Endothelial cell (in vitro differentiated cells): ENCODE measurements at regions not wholly inside any gene's neighbourhood (a gene's known extent, or its start where the extent isn't known, plus 50 kb on each side); places are given as distances from the start of the nearest gene placed in this dataset.
A peak's percentile ranks its signal among the peaks of the same experiment; 100 is the strongest.
"Not testable (repeated sequence)": the region's sequence is repeated elsewhere in the genome, so short reads cannot be mapped to it uniquely, and the experiment has no call there.

Experiments used
- DNase-seq: peaks from one replicate; pipeline ENCODE4 v3.0.0; 2021; ENCODE audit warnings: low spot score
- H3K27ac Mint-ChIP-seq: one replicate; pipeline ENCODE4 v1.8.0; 2021; ENCODE audit warnings: mixed read lengths, inconsistent platforms; ENCODE audit not compliant: unreplicated experiment
- H3K27me3 Mint-ChIP-seq: one replicate; pipeline ENCODE4 v1.8.0; 2021; ENCODE audit warnings: mild to moderate bottlenecking, moderate library complexity, mixed read lengths, inconsistent platforms; ENCODE audit not compliant: unreplicated experiment
- H3K36me3 Mint-ChIP-seq: one replicate; pipeline ENCODE4 v1.8.0; 2021; ENCODE audit warnings: mild to moderate bottlenecking, low read depth, mixed read lengths, inconsistent platforms; ENCODE audit not compliant: unreplicated experiment
- H3K4me1 Mint-ChIP-seq: one replicate; pipeline ENCODE4 v1.8.0; 2021; ENCODE audit warnings: mild to moderate bottlenecking, mixed read lengths, inconsistent platforms; ENCODE audit not compliant: unreplicated experiment
- H3K4me3 Mint-ChIP-seq: one replicate; pipeline ENCODE4 v1.8.0; 2021; ENCODE audit warnings: mild to moderate bottlenecking, mixed read lengths, inconsistent platforms; ENCODE audit not compliant: unreplicated experiment
- H3K9me3 Mint-ChIP-seq: one replicate; pipeline ENCODE4 v1.8.0; 2021; ENCODE audit warnings: mixed read lengths, inconsistent platforms; ENCODE audit not compliant: unreplicated experiment
- CTCF ChIP-seq: fragments of 200-600 bp; sonication (generic); IDR thresholded peaks from one replicate; pipeline ENCODE4 v1.5.0; 2021; ENCODE audit warnings: antibody characterized with exemption; ENCODE audit not compliant: unreplicated experiment

DNA sequence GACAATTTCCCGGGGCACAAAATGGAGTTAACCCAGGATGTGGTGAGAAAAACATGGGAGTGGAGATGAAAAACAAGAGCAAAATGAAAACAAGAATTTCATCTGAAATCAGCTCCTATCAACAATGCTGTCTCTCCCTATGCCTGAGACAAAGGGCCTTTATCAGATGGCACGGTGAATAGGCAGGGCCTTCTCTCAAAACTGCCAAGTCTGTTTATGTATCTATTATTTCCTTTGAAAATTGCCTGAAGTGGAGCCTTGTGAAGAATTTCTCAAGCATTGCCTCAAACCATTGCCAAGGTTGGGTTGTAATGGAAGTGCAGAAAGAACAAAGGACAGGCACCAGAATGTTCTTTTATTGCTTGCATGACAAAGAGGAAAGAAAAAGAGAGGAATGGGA is 74.7 kb downstream of the BTBD3 start:
- Mint-ChIP-seq H3K4me1 (peaks cover 8% of the 10 kb centered on the region), H3K9me3 (no peaks in the 10 kb centered on the region), H3K27me3 (no peaks in the 10 kb centered on the region), H3K4me3 (no peak overlapping the region), H3K36me3 (no peaks in the 10 kb centered on the region), H3K27ac (no peak overlapping the region)
- no peak for TF ChIP-seq CTCF
- DNase-seq: no peak

- no peak for DNase-seq
- Mint-ChIP-seq H3K27me3 (no peaks in the 10 kb centered on the region), H3K4me1 (peaks cover 4% of the 10 kb centered on the region)
Observed at GRCh38 chr20:11993886-11994461, 76.3 kb downstream of the BTBD3 start.

GRCh38 chr20:11995805-11996567 is 78.3 kb downstream of the BTBD3 start:
- Mint-ChIP-seq H3K4me3 (no peak overlapping the region), H3K27ac (no peak overlapping the region), H3K36me3 (no peaks in the 10 kb centered on the region), H3K27me3 (no peaks in the 10 kb centered on the region), H3K4me1 (peaks cover 4% of the 10 kb centered on the region), H3K9me3 (no peaks in the 10 kb centered on the region)
- TF ChIP-seq CTCF: no peak
- DNase-seq: no peak

More at GRCh38 chr20:11993886-11994461, 76.3 kb downstream of the BTBD3 start:
- Mint-ChIP-seq H3K9me3 (no peaks in the 10 kb centered on the region), H3K4me3 (no peak overlapping the region), H3K27ac (peak overlapping the region; percentile 40), H3K36me3 (no peaks in the 10 kb centered on the region)
- TF ChIP-seq CTCF: no peak

DNA sequence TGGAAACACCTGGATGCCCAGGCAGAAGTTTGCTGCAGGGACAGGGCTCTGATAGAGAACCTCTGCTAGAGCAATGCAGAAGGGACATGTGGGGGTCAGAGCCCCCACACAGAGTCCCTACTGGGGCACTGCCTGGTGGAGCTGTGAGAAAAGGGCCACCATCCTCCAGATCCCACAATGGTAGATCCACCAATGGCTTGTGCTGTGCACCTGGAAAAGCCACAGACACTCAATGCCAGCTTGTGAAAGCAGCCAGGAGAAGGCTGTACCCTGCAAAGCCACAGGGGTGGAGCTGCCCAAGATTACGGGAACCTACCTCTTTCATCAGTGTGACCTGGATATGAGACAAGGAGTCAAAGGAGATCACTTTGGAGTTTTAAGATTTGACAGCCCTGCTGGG is 87.1 kb downstream of the BTBD3 start:
- not testable (repeated sequence) for H3K36me3 Mint-ChIP-seq, H3K27me3 Mint-ChIP-seq, H3K9me3 Mint-ChIP-seq, H3K4me3 Mint-ChIP-seq, H3K27ac Mint-ChIP-seq, DNase-seq, H3K4me1 Mint-ChIP-seq

GRCh38 chr20:12012241-12013222 is 94.8 kb downstream of the BTBD3 start:
- Mint-ChIP-seq H3K9me3 (no peaks in the 10 kb centered on the region), H3K36me3 (no peaks in the 10 kb centered on the region), H3K27ac (no peak overlapping the region), H3K4me1 (peaks cover 8% of the 10 kb centered on the region), H3K27me3 (no peaks in the 10 kb centered on the region), H3K4me3 (no peak overlapping the region)
- DNase-seq: peak; percentile 52
- peak; percentile 94 for TF ChIP-seq CTCF
